8988T (cell line): ENCODE measurements at regions not wholly inside any gene's neighbourhood (a gene's known extent, or its start where the extent isn't known, plus 50 kb on each side); places are given as distances from the start of the nearest gene placed in this dataset.
"Not testable (repeated sequence)": the region's sequence is repeated elsewhere in the genome, so short reads cannot be mapped to it uniquely, and the experiment has no call there.

Source experiments
- DNase-seq: peaks from one replicate; pipeline ENCODE4 v3.0.0; 2011

GRCh38 chr9:81424431-81424830 is 264.9 kb downstream of the TLE1 start:
- DNase-seq, result no peak

- no peak for DNase-seq
Observed at GRCh38 chr9:81423589-81424326, 265.6 kb downstream of the TLE1 start.

DNA sequence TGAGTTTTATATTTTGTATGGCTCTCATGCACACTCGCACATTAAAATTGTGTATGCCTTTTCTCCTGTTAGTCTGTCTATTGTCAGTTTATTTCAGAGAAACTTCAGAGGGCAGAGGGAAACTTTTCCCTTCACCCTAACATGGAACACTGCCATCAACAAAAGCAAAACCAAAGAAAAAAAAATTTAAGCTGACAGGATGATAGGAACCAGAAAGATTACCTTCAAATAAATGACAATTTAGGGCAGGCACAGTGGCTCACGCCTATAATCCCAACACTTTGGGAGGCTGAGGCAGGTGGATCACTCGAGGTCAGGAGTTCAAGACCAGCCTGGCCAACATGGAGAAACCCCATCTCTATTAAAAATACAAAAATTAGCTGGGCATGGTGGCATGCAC is 268.3 kb downstream of the TLE1 start:
- DNase-seq, result not testable (repeated sequence)

GRCh38 chr9:81420024-81420423 is 269.3 kb downstream of the TLE1 start:
- no peak for DNase-seq

DNA sequence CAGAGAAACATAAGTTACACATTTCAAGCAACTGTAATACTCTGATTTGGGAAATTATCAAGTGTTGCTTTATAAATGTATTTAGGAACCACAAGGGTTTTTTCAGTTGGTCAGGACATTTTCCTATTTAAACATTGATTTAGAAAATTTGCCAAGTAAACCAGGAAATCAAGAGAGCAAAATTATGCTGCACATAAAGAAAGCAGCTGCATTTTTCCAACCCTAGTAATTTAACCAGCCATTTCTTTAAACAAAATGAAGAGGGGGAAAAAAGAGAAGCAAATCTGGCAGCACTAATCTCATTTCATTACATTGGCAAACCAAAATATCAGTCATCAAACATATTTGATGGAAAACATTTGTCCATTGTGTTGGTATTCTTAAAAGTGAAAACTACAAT is 271.4 kb downstream of the TLE1 start:
- DNase-seq, result no peak

GRCh38 chr9:81417299-81417675 is 272.1 kb downstream of the TLE1 start:
- DNase-seq, result no peak

GRCh38 chr9:81416476-81417298 is 272.7 kb downstream of the TLE1 start:
- DNase-seq, result no peak

GRCh38 chr9:81414836-81415235 is 274.5 kb downstream of the TLE1 start:
- DNase-seq, result no peak

GRCh38 chr9:81411961-81412360 is 277.4 kb downstream of the TLE1 start:
- no peak for DNase-seq

DNA sequence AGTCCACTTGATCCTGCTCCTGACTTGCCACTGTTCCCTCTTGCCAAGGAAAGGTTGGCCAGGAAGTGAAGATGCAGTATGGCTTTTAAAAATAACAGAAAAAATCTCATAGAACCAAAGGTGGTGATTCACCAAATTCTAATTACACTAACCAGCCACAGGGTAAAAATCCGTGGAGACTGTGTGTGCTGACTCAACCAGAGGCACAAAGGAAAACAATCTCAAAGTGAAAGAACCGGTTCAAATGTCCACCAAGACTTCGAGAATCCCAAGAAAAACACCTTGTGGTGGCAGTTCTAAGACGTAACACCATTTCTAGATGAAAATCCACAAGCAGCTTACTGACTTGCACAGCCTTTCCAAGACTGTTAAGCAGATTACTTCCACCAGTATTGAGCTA is 279.1 kb downstream of the TLE1 start:
- DNase-seq, result no peak

GRCh38 chr9:81408951-81409350 is 280.4 kb downstream of the TLE1 start:
- DNase-seq, result no peak

DNA sequence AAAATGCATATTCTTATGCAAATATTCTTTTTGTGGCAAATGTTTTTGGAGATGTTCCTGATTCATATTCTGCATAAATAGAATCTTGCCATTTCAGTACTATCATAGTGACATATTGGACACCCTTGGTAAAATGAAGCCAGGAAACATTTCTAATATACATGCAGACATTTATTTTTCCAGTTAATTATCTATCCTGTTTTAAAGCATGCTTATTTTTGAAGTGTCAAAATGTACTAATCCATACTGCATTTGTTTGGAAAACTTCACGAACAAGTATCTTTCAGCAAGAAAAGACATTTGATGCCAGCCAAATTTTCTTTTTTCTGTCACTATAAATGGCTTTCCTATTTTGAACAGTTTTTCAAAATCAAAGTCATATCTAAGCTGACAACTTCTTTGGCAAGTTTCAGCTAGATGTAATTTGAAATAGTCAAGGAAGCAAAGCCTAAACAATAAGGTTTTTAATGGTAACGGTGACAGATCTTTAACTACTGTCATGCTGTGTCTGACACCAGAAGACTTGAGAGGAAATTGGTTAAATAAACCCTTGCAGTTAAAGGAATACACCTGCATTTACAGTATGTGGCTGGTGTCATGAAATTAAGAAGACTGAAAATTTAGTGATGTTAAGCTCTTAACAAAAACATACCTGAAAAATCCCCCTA is 284.3 kb downstream of the TLE1 start:
- no peak for DNase-seq

GRCh38 chr9:81397481-81398381 is 291.6 kb downstream of the TLE1 start:
- no peak for DNase-seq

- DNase-seq, result no peak
Observed at GRCh38 chr9:81396528-81396927, 292.8 kb downstream of the TLE1 start.

- no peak for DNase-seq
Observed at GRCh38 chr9:81395676-81396054, 293.7 kb downstream of the TLE1 start.

DNA sequence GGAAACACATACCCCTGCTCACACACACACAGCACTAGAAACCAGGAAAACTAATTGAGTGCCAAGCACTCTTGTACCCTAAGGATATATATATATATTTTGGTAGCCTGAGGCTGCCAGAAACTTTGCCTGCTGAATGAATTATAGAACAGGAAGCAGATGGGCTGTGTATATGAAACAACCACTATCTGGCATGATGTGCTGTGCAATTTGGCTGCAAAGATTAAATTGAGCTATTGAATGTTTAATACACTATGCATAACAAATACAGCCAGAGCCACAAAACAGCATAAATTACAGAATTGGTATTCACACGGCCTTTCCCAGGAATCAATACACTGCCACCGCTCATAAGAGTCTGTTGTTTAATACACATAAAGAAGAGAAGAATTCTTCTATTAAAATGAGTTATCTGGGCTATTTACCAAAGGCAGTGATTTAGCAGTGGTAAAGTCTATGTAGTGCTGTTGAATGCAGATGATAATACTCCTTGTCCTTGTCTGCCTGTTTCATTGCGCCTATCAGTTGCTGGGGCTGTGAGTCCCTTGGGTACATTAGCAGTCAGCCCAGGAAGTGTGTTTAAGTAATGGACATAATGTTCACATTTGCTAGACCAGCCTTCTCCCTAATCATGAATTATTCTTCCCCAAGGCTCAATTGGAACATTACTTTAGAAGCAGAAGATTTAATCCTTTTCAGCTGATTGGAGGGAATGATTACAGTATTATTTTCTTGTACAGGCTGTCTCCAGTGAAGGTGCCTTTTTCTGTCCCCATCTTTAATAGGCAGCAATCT is 294.3 kb downstream of the TLE1 start:
- no peak for DNase-seq

- DNase-seq, result no peak
Observed at GRCh38 chr9:81393985-81394811, 295.1 kb downstream of the TLE1 start.

GRCh38 chr9:81391457-81391825 is 297.9 kb downstream of the TLE1 start:
- no peak for DNase-seq

DNA sequence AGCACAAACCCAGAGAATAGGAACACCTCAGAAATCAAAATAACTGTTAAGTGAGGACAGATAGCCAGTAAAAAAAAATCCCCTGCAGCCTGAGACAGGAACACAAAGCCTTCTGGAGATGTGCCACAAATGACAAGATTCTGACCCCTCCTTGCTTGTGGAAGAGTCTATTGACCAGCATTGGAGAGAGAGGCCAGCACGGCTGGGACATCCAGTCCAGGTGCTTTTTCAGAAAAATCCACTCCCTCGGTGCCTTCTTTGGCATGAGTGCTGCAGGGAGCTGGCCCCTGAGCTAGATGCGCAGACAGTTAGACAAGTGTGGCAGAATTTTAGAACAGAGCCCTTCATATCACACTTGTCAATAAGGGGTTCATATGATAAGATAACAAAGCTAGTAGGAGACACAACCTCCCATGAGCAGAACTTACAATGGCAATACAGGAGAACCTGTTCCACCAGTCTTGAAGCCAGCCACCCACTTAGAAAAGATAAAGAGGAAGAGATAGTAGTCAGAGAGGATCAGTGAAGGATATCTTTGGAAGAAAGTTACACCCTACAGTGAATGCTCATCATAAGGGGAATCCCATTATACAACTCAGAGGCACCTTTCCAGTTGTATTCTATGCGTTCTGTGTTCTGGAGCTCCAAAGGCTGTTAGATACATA is 298.4 kb downstream of the TLE1 start:
- no peak for DNase-seq

DNA sequence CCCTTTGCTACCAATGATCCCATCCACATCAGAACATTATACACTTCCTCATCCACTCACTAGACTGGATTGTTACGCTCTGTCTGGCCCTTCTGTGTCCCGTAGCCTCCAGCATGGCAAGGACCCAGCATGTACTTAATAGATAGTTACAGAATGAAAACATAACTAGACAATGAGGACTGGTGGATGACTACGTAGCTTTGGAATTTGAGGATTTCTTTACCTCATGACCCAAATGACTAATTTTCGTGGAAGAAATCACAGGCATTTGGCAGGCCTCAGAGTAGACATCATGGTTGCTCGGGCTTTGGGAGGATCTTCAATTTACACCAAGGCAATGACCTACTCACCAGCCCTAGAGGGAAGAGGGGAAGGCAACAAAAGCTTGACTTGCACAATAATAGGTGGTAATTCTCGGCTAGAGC is 299.8 kb downstream of the TLE1 start:
- DNase-seq, result no peak

DNA sequence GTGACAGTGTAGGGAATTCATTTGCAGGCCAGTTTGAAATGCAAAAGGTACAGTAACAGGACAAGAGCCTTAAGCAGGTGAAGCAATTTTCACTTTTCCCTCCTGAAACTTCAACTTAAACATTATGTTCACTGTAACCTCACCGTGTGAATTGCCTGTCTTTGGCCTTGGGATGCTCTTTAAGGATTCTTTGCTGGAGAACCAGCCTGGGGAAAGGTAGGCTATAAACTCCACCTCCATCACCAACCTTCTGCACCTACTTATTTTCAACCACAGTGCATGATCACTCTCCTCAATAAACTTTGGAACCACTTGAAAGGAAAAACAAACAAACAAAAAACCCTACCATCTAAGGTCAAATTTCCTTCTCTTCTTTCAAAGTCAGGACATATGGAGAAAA is 300.5 kb downstream of the TLE1 start:
- DNase-seq, result no peak
